ENCODE measurements at regions not wholly inside any gene's neighbourhood (a gene's known extent, or its start where the extent isn't known, plus 50 kb on each side); places are given as distances from the start of the nearest gene placed in this dataset.

DNA sequence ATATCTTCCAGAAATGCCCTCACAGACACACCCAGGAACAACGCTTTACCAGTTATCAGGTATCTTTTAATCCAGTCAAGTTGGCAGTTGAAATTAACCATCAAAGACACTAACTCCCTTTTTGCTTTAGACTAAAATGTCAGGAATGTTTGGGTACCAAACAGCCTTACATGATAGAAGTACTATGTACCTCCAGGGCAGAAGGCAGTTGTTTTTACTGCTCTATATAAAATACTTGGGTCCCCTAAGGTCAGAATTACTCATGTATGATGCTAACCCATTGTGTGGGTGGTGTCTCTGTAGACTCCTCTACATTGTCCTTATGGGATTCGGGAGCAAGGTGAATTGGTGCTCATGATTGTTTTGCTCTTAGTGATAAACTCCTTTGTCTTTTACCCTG, 492.5 kb upstream of the FLRT2 start:
- Mint-ChIP-seq H3K27ac (no peak overlapping the region), H3K9me3 (peaks cover 7 to 13% of the 10 kb centered on the region in 2 donors), H3K27me3 (ENCODE audit: low read depth) (no peaks in the 10 kb centered on the region), H3K4me3 (no peak overlapping the region), H3K4me1 (ENCODE audit: low read depth) (no peaks in the 10 kb centered on the region), H3K36me3 (ENCODE audit: insufficient read depth in 2 of 2) (no peaks in the 10 kb centered on the region)
- DNase-seq = no peak
- ATAC-seq (replicated peaks in 1 of 2) = no peak

DNA sequence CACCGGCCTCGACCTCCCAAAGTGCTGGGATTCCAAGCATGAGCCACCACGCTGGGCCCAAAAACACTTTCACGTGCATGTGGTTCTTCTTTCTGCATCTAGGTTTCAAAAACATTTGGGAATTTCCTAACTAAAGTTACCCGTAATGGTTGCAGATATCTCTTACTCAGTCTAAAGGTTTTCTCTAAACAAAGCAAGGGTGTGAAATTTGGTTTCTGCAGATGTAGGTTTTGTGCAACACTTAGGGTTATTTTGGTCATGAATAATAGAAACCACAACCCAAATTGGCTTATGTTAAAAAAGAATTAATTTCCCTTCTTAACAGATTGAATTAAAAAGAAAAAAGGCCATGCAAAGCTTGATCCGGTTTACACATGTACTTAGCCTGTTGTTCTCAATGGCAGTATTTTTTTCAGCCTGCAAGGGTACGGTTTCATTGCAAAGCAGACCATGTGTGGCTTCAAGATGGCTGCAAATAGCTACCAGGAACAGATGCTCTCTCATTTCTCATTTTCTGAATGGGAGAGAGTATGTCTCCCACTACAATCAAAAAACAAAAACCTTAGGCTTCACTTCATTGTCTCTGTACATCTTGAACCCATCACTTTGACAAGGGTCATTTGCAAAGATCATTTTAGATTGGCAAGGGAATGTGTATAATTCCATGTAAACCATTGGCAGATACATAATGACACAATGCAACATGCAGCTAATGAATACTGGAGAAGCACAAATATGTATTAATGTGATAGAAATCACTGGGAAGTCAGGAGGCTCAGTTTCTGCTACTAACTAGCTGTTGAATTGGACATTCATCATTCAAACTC, 491.2 kb upstream of the FLRT2 start:
- Mint-ChIP-seq H3K36me3 (ENCODE audit: insufficient read depth in 2 of 2) (no peaks in the 10 kb centered on the region), H3K27ac (no peak overlapping the region), H3K4me1 (ENCODE audit: low read depth) (no peaks in the 10 kb centered on the region), H3K27me3 (ENCODE audit: low read depth) (no peaks in the 10 kb centered on the region), H3K4me3 (no peak overlapping the region), H3K9me3 (peaks cover 7 to 11% of the 10 kb centered on the region in 2 donors)
- no peak for DNase-seq
- no peak for ATAC-seq (replicated peaks in 1 of 2)

DNA sequence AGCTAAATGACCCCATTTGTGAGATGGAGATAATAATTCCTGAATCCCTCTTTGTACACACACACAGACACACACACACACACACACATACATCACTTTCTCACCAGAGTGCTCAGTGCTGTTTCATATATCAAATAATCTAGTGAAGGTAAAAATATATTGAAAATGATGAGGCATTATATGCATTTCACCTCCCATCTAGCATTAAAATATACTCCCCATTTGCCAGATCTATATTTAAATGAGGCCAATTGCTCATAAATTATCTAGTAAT, 490.7 kb upstream of the FLRT2 start:
- ATAC-seq (replicated peaks in 1 of 2) = no peak
- H3K36me3 Mint-ChIP-seq (ENCODE audit: insufficient read depth in 2 of 2) = no peaks in the 10 kb centered on the region
- H3K9me3 Mint-ChIP-seq = peaks cover 7 to 11% of the 10 kb centered on the region in 2 donors
- no peak overlapping the region for H3K4me3 Mint-ChIP-seq
- H3K4me1 Mint-ChIP-seq (ENCODE audit: low read depth) = no peaks in the 10 kb centered on the region
- H3K27me3 Mint-ChIP-seq (ENCODE audit: low read depth) = no peaks in the 10 kb centered on the region
- H3K27ac Mint-ChIP-seq = no peak overlapping the region
- no peak for DNase-seq

- Mint-ChIP-seq H3K27me3 (ENCODE audit: low read depth) (no peaks in the 10 kb centered on the region), H3K36me3 (ENCODE audit: insufficient read depth in 2 of 2) (no peaks in the 10 kb centered on the region), H3K9me3 (peaks cover 7 to 11% of the 10 kb centered on the region in 2 donors), H3K4me1 (ENCODE audit: low read depth) (no peaks in the 10 kb centered on the region), H3K4me3 (no peak overlapping the region), H3K27ac (no peak overlapping the region)
- no peak for ATAC-seq (replicated peaks in 1 of 2)
- no peak for DNase-seq
Measured at GRCh38 chr14:85040046-85040685, 489.8 kb upstream of the FLRT2 start.

DNA sequence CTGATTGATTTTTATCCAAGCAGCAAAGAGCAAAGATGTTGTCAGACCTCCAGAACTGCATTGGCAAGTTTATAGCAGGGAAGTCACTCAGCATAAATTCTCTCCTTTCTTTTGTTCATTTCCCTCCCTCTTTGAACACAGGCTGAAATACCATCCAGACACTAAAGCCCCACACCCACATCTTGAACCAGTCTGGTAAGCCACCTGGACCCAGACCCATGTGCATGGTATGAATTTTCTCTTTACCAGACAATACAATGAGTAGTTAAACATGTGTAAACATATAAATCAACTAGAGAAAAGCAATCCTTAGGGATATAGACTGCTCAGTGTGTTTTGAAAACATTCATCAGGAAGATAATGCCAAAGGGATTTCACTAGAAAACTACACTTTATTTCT, 488.3 kb upstream of the FLRT2 start:
- Mint-ChIP-seq H3K9me3 (peaks cover 9 to 10% of the 10 kb centered on the region in 2 donors), H3K27ac (no peak overlapping the region), H3K36me3 (ENCODE audit: insufficient read depth in 2 of 2) (peaks cover 0 to 1% of the 10 kb centered on the region in 2 donors), H3K4me1 (ENCODE audit: low read depth) (no peaks in the 10 kb centered on the region), H3K4me3 (no peak overlapping the region), H3K27me3 (ENCODE audit: low read depth) (no peaks in the 10 kb centered on the region)
- DNase-seq = no peak
- ATAC-seq (replicated peaks in 1 of 2) = no peak

DNA sequence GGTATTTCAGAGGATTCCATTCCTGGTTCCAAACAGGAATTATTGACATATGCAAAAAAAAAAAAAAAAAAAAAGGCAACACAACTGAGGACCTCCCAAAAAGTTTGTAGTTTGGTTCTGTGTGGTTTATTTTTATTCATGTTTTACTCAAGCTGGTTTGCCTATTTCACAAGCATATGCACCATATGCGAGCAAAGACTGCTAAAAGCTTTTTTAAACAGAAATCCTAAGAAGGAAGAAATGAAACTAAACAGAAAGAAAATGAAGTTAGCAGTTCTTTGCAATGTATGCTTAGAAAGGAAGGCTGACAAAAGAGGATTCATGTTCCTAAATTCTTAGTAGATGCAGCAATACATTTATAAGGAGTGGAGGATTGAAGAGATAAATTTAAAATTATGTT, 487.6 kb upstream of the FLRT2 start:
- H3K4me1 Mint-ChIP-seq (ENCODE audit: low read depth) = no peaks in the 10 kb centered on the region
- peaks cover 9 to 17% of the 10 kb centered on the region in 2 donors for H3K9me3 Mint-ChIP-seq
- no peak for DNase-seq
- H3K27me3 Mint-ChIP-seq (ENCODE audit: low read depth) = no peaks in the 10 kb centered on the region
- no peak for ATAC-seq (replicated peaks in 1 of 2)
- no peak overlapping the region for H3K4me3 Mint-ChIP-seq
- H3K27ac Mint-ChIP-seq = no peak overlapping the region
- peaks cover 0 to 1% of the 10 kb centered on the region in 2 donors for H3K36me3 Mint-ChIP-seq (ENCODE audit: insufficient read depth in 2 of 2)

- ATAC-seq (replicated peaks in 1 of 2) = no peak
- Mint-ChIP-seq H3K9me3 (peaks cover 3 to 18% of the 10 kb centered on the region in 2 donors), H3K27ac (no peak overlapping the region)
Measured at GRCh38 chr14:85050180-85050579, 479.8 kb upstream of the FLRT2 start.

GRCh38 chr14:85052646-85053045, 477.3 kb upstream of the FLRT2 start:
- H3K36me3 Mint-ChIP-seq (ENCODE audit: insufficient read depth in 2 of 2) = peaks cover 0 to 5% of the 10 kb centered on the region in 2 donors
- no peaks in the 10 kb centered on the region for H3K27me3 Mint-ChIP-seq (ENCODE audit: low read depth)
- ATAC-seq (replicated peaks in 1 of 2) (no peak), DNase-seq (no peak)
- H3K9me3 Mint-ChIP-seq = peaks cover 3 to 9% of the 10 kb centered on the region in 2 donors
- no peak overlapping the region for H3K27ac Mint-ChIP-seq
- H3K4me3 Mint-ChIP-seq = no peak overlapping the region
- H3K4me1 Mint-ChIP-seq (ENCODE audit: low read depth) = no peaks in the 10 kb centered on the region

More at GRCh38 chr14:85050180-85050579, 479.8 kb upstream of the FLRT2 start:
- DNase-seq = no peak
- no peaks in the 10 kb centered on the region for H3K27me3 Mint-ChIP-seq (ENCODE audit: low read depth)
- H3K4me1 Mint-ChIP-seq (ENCODE audit: low read depth) = no peaks in the 10 kb centered on the region
- peaks cover 1 to 2% of the 10 kb centered on the region in 2 donors for H3K36me3 Mint-ChIP-seq (ENCODE audit: insufficient read depth in 2 of 2)
- H3K4me3 Mint-ChIP-seq = no peak overlapping the region

DNA sequence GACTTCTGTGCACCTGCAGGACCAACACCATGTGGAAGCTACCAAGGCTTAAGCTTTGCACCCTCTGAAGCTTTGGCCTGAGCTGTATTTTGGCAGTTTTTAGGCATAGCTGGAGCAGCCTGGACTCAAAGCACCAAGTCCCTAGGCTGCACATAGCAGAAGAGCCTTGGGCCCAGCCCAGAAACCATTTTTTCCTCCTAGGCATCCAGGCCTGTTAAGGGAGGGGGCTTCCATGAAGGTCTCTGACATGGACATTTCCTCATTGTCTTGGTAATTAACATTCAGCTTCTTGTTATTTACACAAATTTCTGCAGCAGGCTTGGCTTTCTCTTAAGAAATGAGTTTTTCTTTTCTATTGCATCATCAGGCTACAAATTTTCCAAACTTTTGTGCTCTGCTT, 475.8 kb upstream of the FLRT2 start:
- H3K4me1 Mint-ChIP-seq (ENCODE audit: low read depth) = no peaks in the 10 kb centered on the region
- H3K27me3 Mint-ChIP-seq (ENCODE audit: low read depth) = no peaks in the 10 kb centered on the region
- no peak overlapping the region for H3K27ac Mint-ChIP-seq
- ATAC-seq (replicated peaks in 1 of 2) = no peak
- H3K4me3 Mint-ChIP-seq = no peak overlapping the region
- H3K36me3 Mint-ChIP-seq (ENCODE audit: insufficient read depth in 2 of 2) = peaks cover 0 to 5% of the 10 kb centered on the region in 2 donors
- DNase-seq = no peak
- peaks cover 3 to 9% of the 10 kb centered on the region in 2 donors for H3K9me3 Mint-ChIP-seq

GRCh38 chr14:85056267-85056666, 473.7 kb upstream of the FLRT2 start:
- no peak for ATAC-seq (replicated peaks in 1 of 2)
- Mint-ChIP-seq H3K9me3 (peaks cover 6 to 9% of the 10 kb centered on the region in 2 donors), H3K36me3 (ENCODE audit: insufficient read depth in 2 of 2) (peaks cover 0 to 5% of the 10 kb centered on the region in 2 donors), H3K4me1 (ENCODE audit: low read depth) (no peaks in the 10 kb centered on the region), H3K4me3 (no peak overlapping the region), H3K27ac (no peak overlapping the region), H3K27me3 (ENCODE audit: low read depth) (no peaks in the 10 kb centered on the region)
- DNase-seq = no peak

GRCh38 chr14:85057221-85057620, 472.7 kb upstream of the FLRT2 start:
- Mint-ChIP-seq H3K36me3 (ENCODE audit: insufficient read depth in 2 of 2) (peaks cover 0 to 5% of the 10 kb centered on the region in 2 donors), H3K27me3 (ENCODE audit: low read depth) (no peaks in the 10 kb centered on the region), H3K27ac (no peak overlapping the region), H3K9me3 (peaks cover 6 to 9% of the 10 kb centered on the region in 2 donors), H3K4me1 (ENCODE audit: low read depth) (no peaks in the 10 kb centered on the region), H3K4me3 (no peak overlapping the region)
- DNase-seq (no peak), ATAC-seq (replicated peaks in 1 of 2) (no peak)

GRCh38 chr14:85058150-85058549, 471.8 kb upstream of the FLRT2 start:
- Mint-ChIP-seq H3K9me3 (peaks cover 6 to 9% of the 10 kb centered on the region in 2 donors), H3K27me3 (ENCODE audit: low read depth) (no peaks in the 10 kb centered on the region), H3K4me3 (no peak overlapping the region), H3K36me3 (ENCODE audit: insufficient read depth in 2 of 2) (peaks cover 0 to 5% of the 10 kb centered on the region in 2 donors), H3K4me1 (ENCODE audit: low read depth) (no peaks in the 10 kb centered on the region), H3K27ac (no peak overlapping the region)
- ATAC-seq (replicated peaks in 1 of 2) (no peak), DNase-seq (no peak)

DNA sequence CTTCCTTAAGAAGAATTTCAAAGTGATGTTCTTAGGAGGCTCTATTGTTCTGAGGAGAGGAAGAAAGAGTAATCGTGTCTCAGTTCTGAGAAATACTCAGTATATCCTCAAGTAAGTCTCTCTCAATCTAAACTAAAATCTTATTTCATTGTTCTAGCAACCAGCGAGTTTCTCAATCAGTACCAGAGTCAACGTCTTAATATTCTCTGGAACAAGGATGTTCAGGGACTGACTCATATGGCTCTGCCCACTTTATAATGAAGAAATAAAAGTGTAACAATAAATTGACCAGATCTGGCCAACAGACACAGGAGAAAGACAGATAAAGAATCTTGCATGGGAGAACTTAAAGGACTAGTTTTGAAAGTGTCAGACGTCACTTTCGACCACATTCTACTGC, 469.8 kb upstream of the FLRT2 start:
- no peak for ATAC-seq (replicated peaks in 1 of 2)
- Mint-ChIP-seq H3K4me3 (no peak overlapping the region), H3K4me1 (ENCODE audit: low read depth) (no peaks in the 10 kb centered on the region), H3K9me3 (peaks cover 6% of the 10 kb centered on the region in 2 donors), H3K27ac (no peak overlapping the region), H3K36me3 (ENCODE audit: insufficient read depth in 2 of 2) (peaks cover 0 to 3% of the 10 kb centered on the region in 2 donors), H3K27me3 (ENCODE audit: low read depth) (no peaks in the 10 kb centered on the region)
- DNase-seq = no peak

DNA sequence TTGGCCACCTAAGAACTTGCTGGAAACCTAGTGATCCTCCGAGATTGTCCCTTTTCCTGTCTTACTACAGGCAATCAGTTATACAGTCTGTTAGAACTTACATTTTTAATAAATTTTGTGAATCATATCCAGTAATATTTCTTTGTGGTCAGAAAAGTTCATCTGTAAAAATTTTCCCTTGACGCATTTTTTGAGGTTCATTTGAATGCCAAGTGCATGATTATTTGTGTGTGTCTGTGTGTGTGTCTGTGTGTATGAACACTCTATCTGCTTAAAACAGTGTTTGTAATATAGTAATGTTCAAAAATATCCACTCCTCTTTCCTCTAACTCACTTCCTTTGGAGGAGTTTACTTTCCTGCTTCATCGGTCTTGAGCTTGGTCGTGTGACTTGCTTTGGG, 468.7 kb upstream of the FLRT2 start:
- no peak overlapping the region for H3K27ac Mint-ChIP-seq
- H3K36me3 Mint-ChIP-seq (ENCODE audit: insufficient read depth in 2 of 2) = no peaks in the 10 kb centered on the region
- no peak for DNase-seq
- no peak overlapping the region for H3K4me3 Mint-ChIP-seq
- H3K4me1 Mint-ChIP-seq (ENCODE audit: low read depth) = no peaks in the 10 kb centered on the region
- peaks cover 4% of the 10 kb centered on the region in 2 donors for H3K9me3 Mint-ChIP-seq
- no peaks in the 10 kb centered on the region for H3K27me3 Mint-ChIP-seq (ENCODE audit: low read depth)
- no peak for ATAC-seq (replicated peaks in 1 of 2)

All from activated T-cell treated with anti-CD3 and anti-CD28 coated beads, Interleukin-2, amount 50 U/mL, for 72 hours (primary cell).